SH-SY5Y (cell line): ENCODE measurements at regions not wholly inside any gene's neighbourhood (a gene's known extent, or its start where the extent isn't known, plus 50 kb on each side); places are given as distances from the start of the nearest gene placed in this dataset.

Experiments used
- GATA2 ChIP-seq: IDR thresholded peaks from 2 replicates; pipeline ENCODE4 v1.6.1; 2011; ENCODE audit warnings: mild to moderate bottlenecking, low read depth, low read length
- GATA3 ChIP-seq: IDR thresholded peaks from 2 replicates; pipeline ENCODE4 v1.6.1; 2011; ENCODE audit warnings: low read depth, mild to moderate bottlenecking, low read length, moderate library complexity

DNA sequence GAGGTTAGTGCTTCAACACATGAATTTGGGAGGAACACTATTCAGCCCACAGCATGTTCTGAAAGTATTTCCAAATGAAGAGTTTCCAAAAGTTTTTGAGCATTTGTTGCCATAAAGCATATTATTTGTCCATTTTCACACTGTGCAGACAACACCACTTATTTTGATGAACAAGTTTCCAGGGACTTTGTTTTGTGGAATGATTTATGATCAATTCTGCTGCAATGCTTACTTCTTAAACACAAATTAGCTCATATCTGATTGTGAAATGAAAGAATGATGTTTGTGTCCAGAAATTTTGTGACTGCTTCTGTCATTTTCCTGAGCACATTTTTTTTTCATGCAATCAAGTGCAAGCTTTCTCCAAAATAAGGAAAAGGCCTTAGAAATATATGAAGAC is 205.3 kb downstream of the RAP2A start:
- TF ChIP-seq GATA2, result no peak
- TF ChIP-seq GATA3, result no peak

- TF ChIP-seq GATA3, result no peak
- TF ChIP-seq GATA2, result no peak
These were observed 206.3 kb downstream of the RAP2A start for GRCh38 chr13:97640268-97640667.

DNA sequence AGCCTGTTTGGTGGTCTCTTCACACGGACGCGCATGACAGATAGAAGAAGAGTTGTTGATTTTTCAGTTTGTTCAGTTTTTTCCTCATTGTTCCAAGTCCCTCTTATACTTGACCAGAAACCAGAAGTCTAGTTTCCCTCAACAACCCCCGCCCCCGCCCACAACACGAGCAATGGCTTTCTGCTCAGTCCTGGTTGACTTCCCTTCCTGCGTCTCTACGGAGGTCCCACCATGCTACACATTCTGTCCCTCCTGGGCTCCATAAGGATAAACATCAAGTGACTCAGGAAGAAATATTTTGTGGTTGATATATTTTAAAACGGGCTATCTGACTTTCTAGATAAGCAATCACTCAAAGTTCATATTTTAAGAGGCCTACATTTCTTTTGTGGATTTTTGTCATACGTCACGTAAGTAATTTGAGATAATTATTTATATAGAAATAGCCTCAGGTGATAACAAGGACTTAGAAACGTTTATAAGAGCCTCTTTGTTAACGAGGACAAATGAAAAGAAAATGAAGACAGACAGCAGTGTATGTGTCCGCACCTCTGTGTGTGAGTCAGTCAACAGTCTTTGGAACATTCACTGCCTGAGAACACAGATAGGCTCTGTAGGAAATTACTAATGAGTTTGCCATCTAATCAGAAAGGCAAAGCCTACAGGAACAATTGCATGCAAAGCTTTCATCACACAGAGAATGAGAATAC is 214.4 kb downstream of the RAP2A start:
- TF ChIP-seq GATA3, result no peak
- TF ChIP-seq GATA2, result no peak

- no peak for TF ChIP-seq GATA2
- no peak for TF ChIP-seq GATA3
These were observed 214.9 kb downstream of the RAP2A start for GRCh38 chr13:97648881-97649224.

- TF ChIP-seq GATA2 (no peak), GATA3 (no peak)
These were observed 219.6 kb downstream of the RAP2A start for GRCh38 chr13:97653443-97654140.

DNA sequence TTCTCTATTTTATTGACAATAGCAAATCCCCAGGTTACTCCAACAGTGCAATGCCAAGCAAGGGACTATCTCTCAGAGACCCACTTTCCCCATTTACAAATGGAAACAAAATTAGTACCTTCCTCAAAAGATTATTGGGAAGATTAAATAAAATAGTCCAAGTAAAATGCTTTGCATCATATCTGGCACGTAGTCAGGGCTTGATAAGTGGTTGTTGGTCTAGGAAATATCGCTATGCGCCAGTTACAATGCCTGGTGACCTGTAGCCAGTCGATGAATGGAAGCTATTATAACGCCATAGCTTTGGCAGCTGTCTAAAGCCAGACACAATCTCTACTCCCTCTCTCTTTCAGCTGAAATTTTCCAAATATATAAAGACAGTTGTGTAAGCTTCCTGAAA is 220.3 kb downstream of the RAP2A start:
- no peak for TF ChIP-seq GATA2

GRCh38 chr13:97658556-97658955 is 224.6 kb downstream of the RAP2A start:
- no peak for TF ChIP-seq GATA3
- no peak for TF ChIP-seq GATA2

GRCh38 chr13:97659602-97660001 is 225.6 kb downstream of the RAP2A start:
- no peak for TF ChIP-seq GATA2
- no peak for TF ChIP-seq GATA3

DNA sequence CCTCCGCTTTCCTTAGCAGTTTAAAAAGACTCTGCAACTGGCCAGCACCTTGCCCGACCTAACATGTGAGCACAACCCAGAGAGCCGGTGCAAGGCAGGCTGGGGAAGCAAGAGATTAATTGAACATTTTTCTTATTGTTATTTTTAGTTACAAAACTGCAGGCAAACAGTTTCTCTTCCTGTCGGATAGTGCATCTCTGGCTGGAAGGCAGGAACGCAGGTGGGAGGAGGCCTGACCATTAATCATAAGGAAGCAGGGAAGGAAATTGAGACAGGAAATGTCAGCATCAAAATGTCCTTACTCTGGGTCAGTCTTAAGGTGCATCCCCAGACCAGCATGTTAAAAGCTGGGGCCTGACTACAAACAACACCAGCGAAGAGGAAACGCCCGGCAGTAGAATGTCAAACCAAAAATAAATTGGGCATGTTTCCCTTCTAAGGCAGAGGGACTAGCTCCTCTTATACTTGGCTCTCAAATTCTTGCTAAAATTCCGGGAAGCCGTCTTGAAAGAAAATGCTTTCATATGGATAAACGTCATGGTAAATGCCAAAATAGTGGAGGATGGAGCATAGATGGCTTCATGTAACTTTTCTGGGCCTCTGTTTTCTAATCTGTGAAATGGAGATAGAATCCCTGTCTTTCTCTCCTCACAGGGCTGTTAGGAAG is 226.8 kb downstream of the RAP2A start:
- TF ChIP-seq GATA2, result no peak
- no peak for TF ChIP-seq GATA3

DNA sequence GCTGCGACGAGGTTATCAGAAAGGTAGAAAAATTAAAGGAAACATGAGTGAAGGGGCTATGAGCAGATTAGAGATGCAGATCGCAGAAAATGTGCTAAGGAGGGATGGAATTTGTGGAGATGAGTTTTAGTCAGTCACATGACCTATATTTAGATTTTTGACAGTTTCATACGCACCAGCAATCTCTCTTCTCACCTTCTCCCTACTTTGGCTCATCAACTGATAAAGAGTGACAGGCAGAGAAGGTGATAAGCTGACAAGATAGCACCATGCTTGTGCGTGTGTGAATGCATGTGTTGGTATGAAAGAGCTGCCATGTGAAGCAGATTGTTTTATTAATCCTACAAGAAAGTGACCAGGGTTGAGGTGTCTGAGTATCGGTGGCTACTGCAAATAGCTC is 252.6 kb downstream of the RAP2A start:
- no peak for TF ChIP-seq GATA2
- no peak for TF ChIP-seq GATA3

- TF ChIP-seq GATA3 (no peak), GATA2 (no peak)
These were observed 258.7 kb downstream of the RAP2A start for GRCh38 chr13:97692628-97693027.

DNA sequence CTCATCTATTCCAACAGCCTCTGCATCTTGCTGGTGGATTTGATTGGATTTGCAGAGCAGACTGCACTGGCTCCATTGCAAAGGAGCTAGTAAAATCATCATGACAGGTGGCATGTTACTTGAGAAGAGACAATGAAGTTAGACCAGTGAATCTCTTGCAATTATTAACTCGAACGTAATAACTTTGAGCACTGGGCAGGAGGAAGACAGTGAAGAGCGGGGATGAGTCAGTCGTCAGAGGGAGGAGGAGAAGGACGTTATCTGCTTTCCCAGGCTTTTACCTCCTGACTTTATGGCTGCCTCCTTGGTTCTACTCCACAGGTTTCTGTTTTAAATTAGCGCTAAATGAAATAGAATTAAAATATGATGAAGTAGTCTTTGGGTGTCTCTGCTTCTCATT is 257.8 kb upstream of the IPO5 start:
- TF ChIP-seq GATA3 (no peak), GATA2 (no peak)

GRCh38 chr13:97696921-97697320 is 256.6 kb upstream of the IPO5 start:
- TF ChIP-seq GATA3, result no peak
- no peak for TF ChIP-seq GATA2

DNA sequence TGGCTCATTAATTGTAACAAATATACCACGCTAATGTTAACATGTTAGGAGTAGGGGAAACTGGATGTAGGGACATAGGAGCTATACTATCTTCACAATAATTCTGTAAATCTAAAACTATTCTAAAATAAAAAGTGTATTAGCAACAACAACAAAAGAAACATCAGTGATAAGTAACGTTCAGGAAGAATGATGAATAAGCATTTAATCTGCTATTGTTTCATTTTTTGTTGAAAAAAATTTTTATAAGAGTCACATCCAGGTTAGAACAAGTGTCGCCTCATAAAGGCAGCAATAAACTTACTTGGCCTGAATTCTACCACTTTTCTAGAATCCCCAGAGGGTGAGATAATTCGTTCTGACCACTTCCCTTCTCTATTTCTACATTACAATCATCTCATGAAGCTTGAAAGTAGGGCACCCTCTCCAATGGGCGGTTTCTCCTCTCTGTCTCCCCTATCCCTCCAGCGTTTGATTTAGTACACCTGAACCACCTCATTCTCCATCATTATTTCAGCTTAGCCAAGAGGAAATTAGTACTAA is 253.1 kb upstream of the IPO5 start:
- TF ChIP-seq GATA2 (no peak), GATA3 (no peak)

- TF ChIP-seq GATA2 (no peak), GATA3 (no peak)
These were observed 250.9 kb upstream of the IPO5 start for GRCh38 chr13:97702614-97703013.
